Mesendoderm (in vitro differentiated cells): ENCODE measurements at regions not wholly inside any gene's neighbourhood (a gene's known extent, or its start where the extent isn't known, plus 50 kb on each side); places are given as distances from the start of the nearest gene placed in this dataset.
"Not testable (repeated sequence)": the region's sequence is repeated elsewhere in the genome, so short reads cannot be mapped to it uniquely, and the experiment has no call there.

ENCODE experiments used
- DNase-seq: peaks from one replicate; pipeline ENCODE4 v3.0.0; 2013
- H2AK5ac ChIP-seq: 2 replicates; pipeline ENCODE4 v1.6.1; 2013; ENCODE audit warnings: low read length, inconsistent platforms
- H2BK120ac ChIP-seq: 2 replicates; pipeline ENCODE4 v1.6.1; 2013; ENCODE audit warnings: low read depth, mild to moderate bottlenecking, low read length, moderate library complexity, mixed read lengths
- H2BK15ac ChIP-seq: replicated peaks from 2 replicates; pipeline ENCODE4 v1.6.1; 2013; ENCODE audit warnings: low read depth, mild to moderate bottlenecking, moderate library complexity
- H2BK5ac ChIP-seq: 2 replicates; pipeline ENCODE4 v1.6.1; 2013; ENCODE audit warnings: low read length, inconsistent platforms
- H3K18ac ChIP-seq: 2 replicates; pipeline ENCODE4 v1.6.1; 2013; ENCODE audit warnings: mild to moderate bottlenecking, low read length, mixed read lengths
- H3K23ac ChIP-seq: one replicate; pipeline ENCODE4 v1.6.1; 2013; ENCODE audit warnings: low read length
- H3K27ac ChIP-seq: 2 replicates; pipeline ENCODE4 v1.5.1; 2013; ENCODE audit warnings: low read depth, mild to moderate bottlenecking, inconsistent platforms, low read length, moderate library complexity
- H3K27me3 ChIP-seq: 2 replicates; pipeline ENCODE4 v1.6.1; 2013; ENCODE audit warnings: low read length, control low read depth, mild to moderate bottlenecking, inconsistent platforms; ENCODE audit not compliant: insufficient read depth, poor library complexity
- H3K36me3 ChIP-seq: 2 replicates; pipeline ENCODE4 v1.6.1; 2013; ENCODE audit warnings: low read length, inconsistent platforms; ENCODE audit not compliant: control insufficient read depth, insufficient read depth
- H3K4ac ChIP-seq: one replicate; pipeline ENCODE4 v1.6.1; 2013; ENCODE audit warnings: low read depth, mild to moderate bottlenecking, low read length, moderate library complexity
- H3K4me1 ChIP-seq: 2 replicates; pipeline ENCODE4 v1.6.1; 2013; ENCODE audit warnings: low read depth, low read length, inconsistent platforms; ENCODE audit not compliant: control insufficient read depth
- H3K4me2 ChIP-seq: 2 replicates; pipeline ENCODE4 v1.6.1; 2013; ENCODE audit warnings: low read length
- H3K4me3 ChIP-seq: 2 replicates; pipeline ENCODE4 v1.5.1; 2013; ENCODE audit warnings: mild to moderate bottlenecking, low read length
- H3K56ac ChIP-seq: one replicate; pipeline ENCODE4 v1.6.1; 2013; ENCODE audit warnings: low read length
- H3K79me1 ChIP-seq: 2 replicates; pipeline ENCODE4 v1.6.1; 2013; ENCODE audit warnings: low read length, inconsistent platforms
- H3K79me2 ChIP-seq: 2 replicates; pipeline ENCODE4 v1.6.1; 2013; ENCODE audit warnings: mild to moderate bottlenecking, low read length; ENCODE audit not compliant: control insufficient read depth, insufficient read depth
- H3K9ac ChIP-seq: 2 replicates; pipeline ENCODE4 v1.6.1; 2013; ENCODE audit warnings: low read length, inconsistent platforms
- H4K5ac ChIP-seq: one replicate; pipeline ENCODE4 v1.6.1; 2013; ENCODE audit warnings: low read length
- H4K8ac ChIP-seq: one replicate; pipeline ENCODE4 v1.6.1; 2013; ENCODE audit warnings: low read depth, mild to moderate bottlenecking, control low read depth, low read length, moderate library complexity
- WGBS: extraction: QIAGEN DNeasy Blood & Tissue Kit; methylation state at CpG from one replicate; pipeline ENCODE4 v1.1.7; 2013; ENCODE audit warnings: low lambda C conversion rate, missing lambda C conversion rate; ENCODE audit not compliant: insufficient coverage; ENCODE audit errors: extremely low coverage; 5-methylcytosine and 5-hydroxymethylcytosine counted together

DNA sequence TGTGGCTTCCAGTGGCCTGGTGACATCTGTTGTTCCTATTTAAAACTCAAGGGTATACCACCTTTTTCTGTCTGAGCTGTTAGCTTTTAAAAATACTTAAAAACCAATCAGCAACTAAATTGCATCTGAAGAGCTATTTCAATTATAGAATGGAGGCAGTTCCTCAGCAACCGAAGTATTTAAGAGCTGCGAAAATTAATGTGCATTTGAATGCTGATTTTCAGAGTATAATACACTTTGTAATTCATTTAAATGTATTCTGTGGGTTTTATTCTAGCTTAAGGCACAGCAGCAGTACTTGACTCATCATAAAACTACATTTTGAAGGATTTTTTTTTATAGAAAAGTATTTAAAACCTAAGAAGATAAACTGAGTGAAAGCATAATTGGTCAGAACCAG, 404.9 kb upstream of the PRKCQ start:
- WGBS, result no CpG with 5 or more reads among the region's 2 CpGs
- no peak overlapping the region for H2BK15ac ChIP-seq
- no peak overlapping the region for H4K5ac ChIP-seq

DNA sequence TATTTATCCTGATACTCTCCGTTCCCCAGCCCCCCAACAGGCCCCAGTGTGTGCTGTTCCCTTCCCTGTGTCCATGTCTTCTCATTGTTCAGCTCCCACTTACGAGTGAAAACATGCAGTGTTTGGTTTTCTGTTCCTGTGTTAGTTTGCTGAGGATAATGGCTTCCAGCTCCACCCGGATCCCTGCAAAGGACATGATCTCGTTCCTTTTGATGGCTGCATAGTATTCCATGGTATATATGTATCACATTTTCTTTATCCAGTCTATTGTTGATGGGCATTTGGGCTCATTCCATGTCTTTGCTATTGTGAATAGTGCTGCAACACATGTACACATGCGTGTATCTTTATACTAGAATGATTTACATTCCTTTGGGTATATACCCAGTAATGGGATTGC, 403.9 kb upstream of the PRKCQ start:
- H3K79me2 ChIP-seq, H4K8ac ChIP-seq, H3K4me2 ChIP-seq, DNase-seq, H2BK120ac ChIP-seq, H4K5ac ChIP-seq, H3K4me3 ChIP-seq, H3K36me3 ChIP-seq, H2BK15ac ChIP-seq, H3K18ac ChIP-seq, H3K23ac ChIP-seq, H3K79me1 ChIP-seq, H3K56ac ChIP-seq, H3K9ac ChIP-seq, H3K27ac ChIP-seq, H2BK5ac ChIP-seq, H3K4ac ChIP-seq, H3K4me1 ChIP-seq, H3K27me3 ChIP-seq, H2AK5ac ChIP-seq: not testable (repeated sequence)
- no CpG with 5 or more reads among the region's 5 CpGs for WGBS

More for the DNA sequence above, 404.9 kb upstream of the PRKCQ start:
- Histone ChIP-seq H2AK5ac (no peak overlapping the region), H3K4me2 (no peak overlapping the region), H3K4me1 (no peaks in the 10 kb centered on the region), H3K23ac (no peak overlapping the region), H3K56ac (no peak overlapping the region), H3K9ac (no peak overlapping the region), H3K18ac (no peak overlapping the region), H3K36me3 (no peaks in the 10 kb centered on the region), H3K79me1 (no peaks in the 10 kb centered on the region), H2BK5ac (no peak overlapping the region), H3K79me2 (no peaks in the 10 kb centered on the region), H3K27me3 (no peaks in the 10 kb centered on the region), H2BK120ac (no peak overlapping the region), H3K4me3 (no peak overlapping the region), H3K27ac (no peak overlapping the region), H4K8ac (no peak overlapping the region), H3K4ac (no peak overlapping the region)
- no peak for DNase-seq

DNA sequence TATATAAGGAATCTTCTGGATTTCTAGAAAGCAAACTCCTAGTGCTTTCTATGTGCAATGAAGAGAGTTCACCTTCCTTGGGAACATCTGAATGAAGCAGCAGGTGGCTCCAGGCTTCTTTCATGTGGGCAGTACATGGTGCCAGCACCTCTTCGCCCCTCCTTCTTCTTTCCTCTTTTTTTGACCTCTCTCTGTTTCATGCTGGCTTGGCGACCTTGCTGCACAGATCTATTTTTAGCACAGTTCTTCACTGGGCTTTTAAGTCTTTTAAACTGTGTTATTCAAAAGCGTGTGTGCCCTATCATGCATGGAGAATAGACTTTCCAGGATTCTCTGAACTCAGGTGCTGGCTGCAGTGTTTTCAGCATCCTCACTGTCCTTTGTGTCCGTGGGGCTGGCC, 400.3 kb upstream of the PRKCQ start:
- H3K27me3 ChIP-seq, result no peaks in the 10 kb centered on the region
- DNase-seq, result no peak
- H3K79me1 ChIP-seq, result no peaks in the 10 kb centered on the region
- no peak overlapping the region for H3K9ac ChIP-seq
- H3K4me1 ChIP-seq, result no peaks in the 10 kb centered on the region
- H3K18ac ChIP-seq, result no peak overlapping the region
- H3K4me3 ChIP-seq, result no peak overlapping the region
- H2BK15ac ChIP-seq, result no peak overlapping the region
- H3K56ac ChIP-seq, result no peak overlapping the region
- H2BK120ac ChIP-seq, result no peak overlapping the region
- no peak overlapping the region for H4K5ac ChIP-seq
- H2BK5ac ChIP-seq, result no peak overlapping the region
- no peak overlapping the region for H3K27ac ChIP-seq
- WGBS, result no CpG with 5 or more reads among the region's 4 CpGs
- H3K79me2 ChIP-seq, result no peaks in the 10 kb centered on the region
- no peak overlapping the region for H3K4me2 ChIP-seq
- no peaks in the 10 kb centered on the region for H3K36me3 ChIP-seq
- H3K23ac ChIP-seq, result no peak overlapping the region
- no peak overlapping the region for H4K8ac ChIP-seq
- H2AK5ac ChIP-seq, result no peak overlapping the region
- no peak overlapping the region for H3K4ac ChIP-seq

DNA sequence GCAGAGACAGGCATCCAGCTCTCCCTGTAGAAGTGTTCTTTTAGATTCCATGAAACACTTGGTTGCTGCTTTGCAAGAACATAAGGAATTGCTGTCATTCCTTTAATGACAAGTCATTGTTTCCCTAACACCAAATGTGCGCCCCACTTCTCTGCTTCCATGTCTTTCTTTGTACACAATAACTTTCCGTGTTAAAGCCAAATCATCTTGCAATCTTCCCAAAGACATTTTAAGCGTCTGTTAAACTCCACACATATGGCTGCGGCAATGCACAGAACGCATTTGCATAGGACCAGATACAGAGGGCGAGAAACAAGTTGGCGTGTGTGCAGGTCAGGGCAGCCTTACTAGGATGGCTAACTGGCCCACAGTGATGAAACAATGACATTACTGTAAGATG, 399.3 kb upstream of the PRKCQ start:
- WGBS, result no CpG with 5 or more reads among the region's 7 CpGs
- no peak overlapping the region for H3K56ac ChIP-seq
- no peaks in the 10 kb centered on the region for H3K79me2 ChIP-seq
- H3K9ac ChIP-seq, result no peak overlapping the region
- no peak overlapping the region for H4K8ac ChIP-seq
- H3K4me3 ChIP-seq, result no peak overlapping the region
- H3K36me3 ChIP-seq, result no peaks in the 10 kb centered on the region
- no peak overlapping the region for H3K4me2 ChIP-seq
- no peak overlapping the region for H3K27ac ChIP-seq
- no peak overlapping the region for H3K4ac ChIP-seq
- H2BK5ac ChIP-seq, result no peak overlapping the region
- no peaks in the 10 kb centered on the region for H3K79me1 ChIP-seq
- no peak overlapping the region for H2AK5ac ChIP-seq
- no peak overlapping the region for H4K5ac ChIP-seq
- no peaks in the 10 kb centered on the region for H3K4me1 ChIP-seq
- no peak overlapping the region for H2BK15ac ChIP-seq
- no peak for DNase-seq
- H3K18ac ChIP-seq, result no peak overlapping the region
- no peak overlapping the region for H3K23ac ChIP-seq
- no peak overlapping the region for H2BK120ac ChIP-seq
- H3K27me3 ChIP-seq, result no peaks in the 10 kb centered on the region

DNA sequence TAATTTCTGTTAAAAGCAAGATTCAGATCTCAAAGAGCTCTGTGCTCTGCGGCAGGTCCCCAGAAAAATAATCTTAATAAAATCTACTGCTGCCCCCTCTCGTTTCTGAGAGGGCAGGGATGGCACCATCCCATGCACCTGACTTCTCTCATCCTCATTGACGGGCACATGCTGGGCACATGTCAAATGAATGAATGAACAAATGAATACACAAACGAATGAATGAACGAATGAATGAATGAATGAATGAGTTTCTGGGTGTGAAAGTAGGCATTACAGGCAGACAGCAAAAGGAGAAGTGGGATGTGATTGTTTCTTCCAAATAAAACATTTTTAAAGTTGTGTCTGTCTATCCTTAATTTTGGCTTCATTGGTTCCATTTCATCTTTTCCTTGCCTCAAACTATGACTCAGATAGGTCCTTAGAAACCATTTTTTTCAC, 398.1 kb upstream of the PRKCQ start:
- H3K4me3 ChIP-seq, result no peak overlapping the region
- no peak overlapping the region for H3K18ac ChIP-seq
- H3K27me3 ChIP-seq, result no peaks in the 10 kb centered on the region
- DNase-seq, result no peak
- H3K9ac ChIP-seq, result no peak overlapping the region
- H4K5ac ChIP-seq, result no peak overlapping the region
- WGBS, result no CpG with 5 or more reads among the region's 5 CpGs
- no peak overlapping the region for H4K8ac ChIP-seq
- H3K36me3 ChIP-seq, result no peaks in the 10 kb centered on the region
- H3K4me1 ChIP-seq, result no peaks in the 10 kb centered on the region
- H3K4ac ChIP-seq, result no peak overlapping the region
- no peak overlapping the region for H2BK5ac ChIP-seq
- H3K27ac ChIP-seq, result no peak overlapping the region
- H2BK15ac ChIP-seq, result no peak overlapping the region
- no peak overlapping the region for H3K56ac ChIP-seq
- no peak overlapping the region for H2AK5ac ChIP-seq
- H3K79me2 ChIP-seq, result no peaks in the 10 kb centered on the region
- no peaks in the 10 kb centered on the region for H3K79me1 ChIP-seq
- H3K23ac ChIP-seq, result no peak overlapping the region
- no peak overlapping the region for H2BK120ac ChIP-seq
- H3K4me2 ChIP-seq, result no peak overlapping the region

DNA sequence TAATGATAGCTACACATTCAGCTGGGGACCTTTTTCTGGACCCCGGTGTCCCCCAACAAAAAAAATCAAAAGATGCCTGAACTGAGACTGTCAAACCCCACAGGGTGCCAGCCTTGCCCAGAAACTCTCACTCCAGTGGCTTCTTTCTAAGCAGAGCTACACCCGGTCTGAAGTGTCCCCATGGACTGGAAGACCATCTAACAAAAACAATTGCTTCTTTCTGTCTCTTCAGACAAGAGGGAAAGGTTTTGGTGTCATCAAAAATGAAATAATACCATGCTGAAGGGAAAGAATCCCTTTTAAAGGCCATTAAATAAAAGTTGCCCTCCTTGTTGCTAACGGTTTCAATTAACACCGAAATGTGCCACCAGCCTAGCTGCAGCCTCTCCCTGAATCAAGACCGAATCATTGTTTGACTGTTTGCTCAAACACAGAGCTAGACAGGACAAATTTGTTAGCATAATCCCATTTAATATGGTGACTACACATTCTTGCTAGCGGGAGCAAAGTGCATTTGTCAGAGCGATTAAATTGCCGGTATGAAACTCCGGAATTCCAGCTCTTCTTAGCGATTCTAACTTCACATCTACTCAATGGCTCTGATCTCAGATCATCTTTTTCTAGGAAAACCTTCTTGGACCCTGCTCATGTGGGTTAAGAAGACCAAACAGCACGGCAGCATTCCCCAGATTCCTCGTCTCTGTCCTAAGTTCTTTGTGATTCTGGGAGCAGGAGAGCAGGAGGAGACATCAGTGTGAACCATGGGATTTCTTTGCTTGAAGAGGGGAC, 397.5 kb upstream of the PRKCQ start:
- H3K79me2 ChIP-seq, result no peaks in the 10 kb centered on the region
- no CpG with 5 or more reads among the region's 12 CpGs for WGBS
- no peaks in the 10 kb centered on the region for H3K79me1 ChIP-seq
- no peak overlapping the region for H2BK120ac ChIP-seq
- H3K56ac ChIP-seq, result no peak overlapping the region
- no peak overlapping the region for H3K4me3 ChIP-seq
- no peak overlapping the region for H3K23ac ChIP-seq
- H3K4ac ChIP-seq, result no peak overlapping the region
- no peak overlapping the region for H4K5ac ChIP-seq
- H2BK5ac ChIP-seq, result no peak overlapping the region
- no peaks in the 10 kb centered on the region for H3K27me3 ChIP-seq
- no peaks in the 10 kb centered on the region for H3K36me3 ChIP-seq
- H3K4me2 ChIP-seq, result no peak overlapping the region
- no peak overlapping the region for H4K8ac ChIP-seq
- no peak overlapping the region for H3K27ac ChIP-seq
- H2BK15ac ChIP-seq, result no peak overlapping the region
- H3K9ac ChIP-seq, result no peak overlapping the region
- H3K18ac ChIP-seq, result no peak overlapping the region
- no peak overlapping the region for H2AK5ac ChIP-seq
- DNase-seq, result peak; percentile 54
- H3K4me1 ChIP-seq, result no peaks in the 10 kb centered on the region
